ENCODE measurements at regions not wholly inside any gene's neighbourhood (a gene's known extent, or its start where the extent isn't known, plus 50 kb on each side); places are given as distances from the start of the nearest gene placed in this dataset.

DNA sequence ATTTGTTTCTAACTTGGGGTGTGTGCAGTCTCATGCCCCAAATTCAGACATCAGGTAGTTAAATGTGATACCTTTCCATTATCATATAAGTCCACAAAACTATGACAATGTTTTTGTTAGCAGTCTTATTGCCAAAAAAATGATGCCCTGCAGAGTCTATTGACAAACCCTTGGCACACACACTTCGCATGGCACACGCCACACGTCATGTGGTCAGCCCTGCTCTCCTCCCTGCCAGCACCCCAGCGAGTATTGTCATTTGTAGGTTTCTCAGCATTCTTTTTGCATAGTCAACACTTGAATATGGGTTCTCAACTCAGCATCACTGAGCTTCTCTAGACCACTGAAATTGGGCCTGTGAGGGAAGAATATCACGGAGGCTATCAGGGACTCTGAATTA, 356.0 kb downstream of the INHBA start:
- H3K9me3 ChIP-seq (ENCODE audit: control insufficient read depth in 4 of 4, low read length in 3 of 4) = no peaks in the 10 kb centered on the region
- DNase-seq (ENCODE audit: low spot score) = no peak
- no peaks in the 10 kb centered on the region for H3K36me3 ChIP-seq (ENCODE audit: control insufficient read depth in 4 of 4, insufficient read depth in 3 of 4, low read depth in 1 of 4, low read length in 3 of 4)
- WGBS = 46% methylated on average over 5 of the region's 5 CpGs
- H3K4me3 ChIP-seq (ENCODE audit: low read depth in 1 of 3, low read length in 3 of 3) = no peak overlapping the region
- H3K27ac ChIP-seq (ENCODE audit: low read depth in 1 of 2, low read length in 2 of 2) = no peak overlapping the region
- peaks cover 0 to 5% (median 2%) of the 10 kb centered on the region in 4 donors for H3K4me1 ChIP-seq (ENCODE audit: control insufficient read depth in 4 of 4, insufficient read depth in 4 of 4, low read length in 3 of 4)
- H3K27me3 ChIP-seq (ENCODE audit: control insufficient read depth in 4 of 4, insufficient read depth in 4 of 4, low read length in 3 of 4) = no peaks in the 10 kb centered on the region
- H3K9ac ChIP-seq (ENCODE audit: low read depth in 1 of 2, low read length in 2 of 2) = no peak overlapping the region
- peak; percentile 25 for TF ChIP-seq SP1 (IDR thresholded peaks at IDR 0.05)
- peak; percentile 29 to 38 for TF ChIP-seq HNF4A (conservative IDR thresholded peaks at IDR 0.05)
- no peak for TF ChIP-seq NR2F2 (IDR thresholded peaks at IDR 0.05)
- TF ChIP-seq, protein P1, sequence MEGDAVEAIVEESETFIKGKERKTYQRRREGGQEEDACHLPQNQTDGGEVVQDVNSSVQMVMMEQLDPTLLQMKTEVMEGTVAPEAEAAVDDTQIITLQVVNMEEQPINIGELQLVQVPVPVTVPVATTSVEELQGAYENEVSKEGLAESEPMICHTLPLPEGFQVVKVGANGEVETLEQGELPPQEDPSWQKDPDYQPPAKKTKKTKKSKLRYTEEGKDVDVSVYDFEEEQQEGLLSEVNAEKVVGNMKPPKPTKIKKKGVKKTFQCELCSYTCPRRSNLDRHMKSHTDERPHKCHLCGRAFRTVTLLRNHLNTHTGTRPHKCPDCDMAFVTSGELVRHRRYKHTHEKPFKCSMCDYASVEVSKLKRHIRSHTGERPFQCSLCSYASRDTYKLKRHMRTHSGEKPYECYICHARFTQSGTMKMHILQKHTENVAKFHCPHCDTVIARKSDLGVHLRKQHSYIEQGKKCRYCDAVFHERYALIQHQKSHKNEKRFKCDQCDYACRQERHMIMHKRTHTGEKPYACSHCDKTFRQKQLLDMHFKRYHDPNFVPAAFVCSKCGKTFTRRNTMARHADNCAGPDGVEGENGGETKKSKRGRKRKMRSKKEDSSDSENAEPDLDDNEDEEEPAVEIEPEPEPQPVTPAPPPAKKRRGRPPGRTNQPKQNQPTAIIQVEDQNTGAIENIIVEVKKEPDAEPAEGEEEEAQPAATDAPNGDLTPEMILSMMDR (IDR thresholded peaks at IDR 0.05; ENCODE audit: low read depth, low read length, missing input control) = no peak
- TF ChIP-seq, protein P2, sequence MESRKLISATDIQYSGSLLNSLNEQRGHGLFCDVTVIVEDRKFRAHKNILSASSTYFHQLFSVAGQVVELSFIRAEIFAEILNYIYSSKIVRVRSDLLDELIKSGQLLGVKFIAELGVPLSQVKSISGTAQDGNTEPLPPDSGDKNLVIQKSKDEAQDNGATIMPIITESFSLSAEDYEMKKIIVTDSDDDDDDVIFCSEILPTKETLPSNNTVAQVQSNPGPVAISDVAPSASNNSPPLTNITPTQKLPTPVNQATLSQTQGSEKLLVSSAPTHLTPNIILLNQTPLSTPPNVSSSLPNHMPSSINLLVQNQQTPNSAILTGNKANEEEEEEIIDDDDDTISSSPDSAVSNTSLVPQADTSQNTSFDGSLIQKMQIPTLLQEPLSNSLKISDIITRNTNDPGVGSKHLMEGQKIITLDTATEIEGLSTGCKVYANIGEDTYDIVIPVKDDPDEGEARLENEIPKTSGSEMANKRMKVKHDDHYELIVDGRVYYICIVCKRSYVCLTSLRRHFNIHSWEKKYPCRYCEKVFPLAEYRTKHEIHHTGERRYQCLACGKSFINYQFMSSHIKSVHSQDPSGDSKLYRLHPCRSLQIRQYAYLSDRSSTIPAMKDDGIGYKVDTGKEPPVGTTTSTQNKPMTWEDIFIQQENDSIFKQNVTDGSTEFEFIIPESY (IDR thresholded peaks at IDR 0.05) = no peak
- TF ChIP-seq, protein P3, sequence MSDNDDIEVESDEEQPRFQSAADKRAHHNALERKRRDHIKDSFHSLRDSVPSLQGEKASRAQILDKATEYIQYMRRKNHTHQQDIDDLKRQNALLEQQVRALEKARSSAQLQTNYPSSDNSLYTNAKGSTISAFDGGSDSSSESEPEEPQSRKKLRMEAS (IDR thresholded peaks at IDR 0.05) = peak; percentile 26
- TF ChIP-seq, protein P4, sequence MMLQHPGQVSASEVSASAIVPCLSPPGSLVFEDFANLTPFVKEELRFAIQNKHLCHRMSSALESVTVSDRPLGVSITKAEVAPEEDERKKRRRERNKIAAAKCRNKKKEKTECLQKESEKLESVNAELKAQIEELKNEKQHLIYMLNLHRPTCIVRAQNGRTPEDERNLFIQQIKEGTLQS (IDR thresholded peaks at IDR 0.05) = no peak
- TF ChIP-seq FOXA2 (IDR thresholded peaks at IDR 0.05) = peak; percentile 63
- TF ChIP-seq RAD21 (IDR thresholded peaks at IDR 0.05) = peak; percentile 37 to 53
- TF ChIP-seq YY1 (IDR thresholded peaks at IDR 0.05) = no peak
- TF ChIP-seq, protein P5, sequence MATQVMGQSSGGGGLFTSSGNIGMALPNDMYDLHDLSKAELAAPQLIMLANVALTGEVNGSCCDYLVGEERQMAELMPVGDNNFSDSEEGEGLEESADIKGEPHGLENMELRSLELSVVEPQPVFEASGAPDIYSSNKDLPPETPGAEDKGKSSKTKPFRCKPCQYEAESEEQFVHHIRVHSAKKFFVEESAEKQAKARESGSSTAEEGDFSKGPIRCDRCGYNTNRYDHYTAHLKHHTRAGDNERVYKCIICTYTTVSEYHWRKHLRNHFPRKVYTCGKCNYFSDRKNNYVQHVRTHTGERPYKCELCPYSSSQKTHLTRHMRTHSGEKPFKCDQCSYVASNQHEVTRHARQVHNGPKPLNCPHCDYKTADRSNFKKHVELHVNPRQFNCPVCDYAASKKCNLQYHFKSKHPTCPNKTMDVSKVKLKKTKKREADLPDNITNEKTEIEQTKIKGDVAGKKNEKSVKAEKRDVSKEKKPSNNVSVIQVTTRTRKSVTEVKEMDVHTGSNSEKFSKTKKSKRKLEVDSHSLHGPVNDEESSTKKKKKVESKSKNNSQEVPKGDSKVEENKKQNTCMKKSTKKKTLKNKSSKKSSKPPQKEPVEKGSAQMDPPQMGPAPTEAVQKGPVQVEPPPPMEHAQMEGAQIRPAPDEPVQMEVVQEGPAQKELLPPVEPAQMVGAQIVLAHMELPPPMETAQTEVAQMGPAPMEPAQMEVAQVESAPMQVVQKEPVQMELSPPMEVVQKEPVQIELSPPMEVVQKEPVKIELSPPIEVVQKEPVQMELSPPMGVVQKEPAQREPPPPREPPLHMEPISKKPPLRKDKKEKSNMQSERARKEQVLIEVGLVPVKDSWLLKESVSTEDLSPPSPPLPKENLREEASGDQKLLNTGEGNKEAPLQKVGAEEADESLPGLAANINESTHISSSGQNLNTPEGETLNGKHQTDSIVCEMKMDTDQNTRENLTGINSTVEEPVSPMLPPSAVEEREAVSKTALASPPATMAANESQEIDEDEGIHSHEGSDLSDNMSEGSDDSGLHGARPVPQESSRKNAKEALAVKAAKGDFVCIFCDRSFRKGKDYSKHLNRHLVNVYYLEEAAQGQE (IDR thresholded peaks at IDR 0.05) = peak; percentile 18
- peak; percentile 12 to 65 for TF ChIP-seq RXRA (IDR thresholded peaks at IDR 0.05)
- no peak for TF ChIP-seq EGR1 (IDR thresholded peaks at IDR 0.05; ENCODE audit: low read depth in 2 of 2)
- TF ChIP-seq HNF4G (IDR thresholded peaks at IDR 0.05) = no peak
- TF ChIP-seq TAF1 (conservative IDR thresholded peaks at IDR 0.05) = no peak
- TF ChIP-seq JUND (IDR thresholded peaks at IDR 0.05) = no peak
- no peak for TF ChIP-seq GABPA (IDR thresholded peaks at IDR 0.05 in 1 of 2, conservative IDR thresholded peaks at IDR 0.05 in 1 of 2)
- peak; percentile 38 for TF ChIP-seq FOXA1 (IDR thresholded peaks at IDR 0.05)

Measured in liver (tissue), 8 donors.